Suprapubic skin (tissue), 4 donors: ENCODE measurements at regions not wholly inside any gene's neighbourhood (a gene's known extent, or its start where the extent isn't known, plus 50 kb on each side); places are given as distances from the start of the nearest gene placed in this dataset.

Experiments used
- DNase-seq, 2 donors: peaks; one replicate each; pipeline ENCODE4 v3.0.0-alpha.2; 2019; ENCODE audit warnings: low spot score in 2 of 2
- H3K27ac ChIP-seq: fragments of 200-600 bp; sonication (generic); one replicate; pipeline ENCODE4 v1.5.1; 2019
- H3K27me3 ChIP-seq: fragments of 200-600 bp; sonication (generic); one replicate; pipeline ENCODE4 v1.5.1; 2019
- H3K36me3 ChIP-seq: fragments of 200-600 bp; sonication (generic); one replicate; pipeline ENCODE4 v1.5.1; 2019
- H3K4me1 ChIP-seq: fragments of 200-600 bp; sonication (generic); one replicate; pipeline ENCODE4 v1.5.1; 2019
- H3K4me3 ChIP-seq: fragments of 200-600 bp; sonication (generic); one replicate; pipeline ENCODE4 v1.5.1; 2019; ENCODE audit warnings: mild to moderate bottlenecking
- H3K9me3 ChIP-seq: fragments of 200-600 bp; sonication (generic); one replicate; pipeline ENCODE4 v1.5.1; 2019
- EP300 ChIP-seq: sonication (generic); formaldehyde crosslinking; IDR thresholded peaks from one replicate; pipeline ENCODE4 v1.6.1; 2017; ENCODE audit warnings: antibody characterized with exemption
- POLR2A ChIP-seq, 2 donors: fragments of 450-650 bp; IDR thresholded peaks; one replicate each; pipeline ENCODE4 v1.6.1; 2017; ENCODE audit warnings: antibody characterized with exemption in 2 of 2, mild to moderate bottlenecking in 2 of 2, moderate library complexity in 2 of 2
- POLR2AphosphoS5 ChIP-seq, 3 donors: sonication (generic); formaldehyde crosslinking; IDR thresholded peaks; one replicate each; pipeline ENCODE4 v1.6.1; 2017; ENCODE audit warnings: antibody characterized with exemption in 3 of 3
- WGBS: methylation state at CpG from one replicate; pipeline ENCODE4 v1.1.5; 2018; 5-methylcytosine and 5-hydroxymethylcytosine counted together
- TF ChIP-seq, protein P1 (sequence below), 2 donors: fragments of 200-600 bp in 1 of 2; fragments of 450-650 bp in 1 of 2; sonication (generic) in 1 of 2; IDR thresholded peaks; one replicate each; pipeline ENCODE4 v1.5.1; 2016 to 2019; ENCODE audit warnings: antibody characterized with exemption in 2 of 2, mild to moderate bottlenecking in 1 of 2, moderate library complexity in 1 of 2

DNA sequence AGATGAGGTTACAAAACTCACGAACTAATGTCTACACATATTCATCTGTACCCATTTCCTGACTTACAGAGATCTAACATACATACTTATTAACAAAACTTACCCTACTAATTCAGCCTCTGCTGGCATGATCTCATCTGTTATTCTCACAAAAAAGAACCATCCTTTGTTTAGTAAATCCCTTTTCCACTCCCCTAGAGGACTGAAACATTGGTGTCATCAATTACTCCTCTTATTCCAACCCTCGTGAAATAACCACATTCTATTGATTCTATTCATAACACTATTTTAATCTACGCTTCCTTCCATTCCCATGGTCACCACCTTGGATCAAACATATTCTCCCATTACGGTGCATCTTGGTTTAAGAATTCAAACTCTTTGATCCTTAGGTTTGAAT, 505.9 kb downstream of the SI start:
- H3K27ac ChIP-seq: no peak overlapping the region
- H3K27me3 ChIP-seq: no peaks in the 10 kb centered on the region
- no peak overlapping the region for H3K4me3 ChIP-seq
- DNase-seq: no peak
- TF ChIP-seq POLR2A (IDR thresholded peaks at IDR 0.05) (no peak), EP300 (no peak), POLR2AphosphoS5 (IDR thresholded peaks at IDR 0.05) (no peak)
- TF ChIP-seq, protein P1, sequence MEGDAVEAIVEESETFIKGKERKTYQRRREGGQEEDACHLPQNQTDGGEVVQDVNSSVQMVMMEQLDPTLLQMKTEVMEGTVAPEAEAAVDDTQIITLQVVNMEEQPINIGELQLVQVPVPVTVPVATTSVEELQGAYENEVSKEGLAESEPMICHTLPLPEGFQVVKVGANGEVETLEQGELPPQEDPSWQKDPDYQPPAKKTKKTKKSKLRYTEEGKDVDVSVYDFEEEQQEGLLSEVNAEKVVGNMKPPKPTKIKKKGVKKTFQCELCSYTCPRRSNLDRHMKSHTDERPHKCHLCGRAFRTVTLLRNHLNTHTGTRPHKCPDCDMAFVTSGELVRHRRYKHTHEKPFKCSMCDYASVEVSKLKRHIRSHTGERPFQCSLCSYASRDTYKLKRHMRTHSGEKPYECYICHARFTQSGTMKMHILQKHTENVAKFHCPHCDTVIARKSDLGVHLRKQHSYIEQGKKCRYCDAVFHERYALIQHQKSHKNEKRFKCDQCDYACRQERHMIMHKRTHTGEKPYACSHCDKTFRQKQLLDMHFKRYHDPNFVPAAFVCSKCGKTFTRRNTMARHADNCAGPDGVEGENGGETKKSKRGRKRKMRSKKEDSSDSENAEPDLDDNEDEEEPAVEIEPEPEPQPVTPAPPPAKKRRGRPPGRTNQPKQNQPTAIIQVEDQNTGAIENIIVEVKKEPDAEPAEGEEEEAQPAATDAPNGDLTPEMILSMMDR (IDR thresholded peaks at IDR 0.05): no peak
- H3K4me1 ChIP-seq: no peaks in the 10 kb centered on the region
- 80% methylated on average over 4 of the region's 4 CpGs for WGBS
- no peaks in the 10 kb centered on the region for H3K36me3 ChIP-seq
- H3K9me3 ChIP-seq: no peaks in the 10 kb centered on the region

DNA sequence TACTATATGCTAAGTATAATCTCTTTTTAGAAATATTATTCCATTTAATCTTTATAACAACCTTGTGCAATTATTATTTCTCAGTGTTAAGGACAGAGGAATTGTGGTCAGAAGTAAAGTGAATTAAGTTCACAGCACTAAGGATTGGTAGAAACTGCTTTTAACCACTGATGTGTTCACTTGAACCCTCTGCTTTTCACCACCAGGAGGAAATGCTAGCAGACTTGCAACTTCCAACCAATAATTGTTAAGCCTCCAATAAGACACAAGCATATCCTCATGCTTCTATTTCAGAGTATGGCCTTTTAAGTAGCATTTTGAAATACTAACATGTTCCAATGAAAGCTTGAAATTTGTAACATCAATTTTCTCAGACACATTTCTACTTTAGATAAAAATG, 527.4 kb downstream of the SI start:
- Histone ChIP-seq H3K4me3 (no peak overlapping the region), H3K36me3 (no peaks in the 10 kb centered on the region), H3K4me1 (no peaks in the 10 kb centered on the region), H3K9me3 (no peaks in the 10 kb centered on the region), H3K27ac (no peak overlapping the region), H3K27me3 (no peaks in the 10 kb centered on the region)
- no peak for DNase-seq
- TF ChIP-seq, protein P1 (IDR thresholded peaks at IDR 0.05): no peak
- TF ChIP-seq POLR2AphosphoS5 (IDR thresholded peaks at IDR 0.05) (no peak), POLR2A (IDR thresholded peaks at IDR 0.05) (no peak), EP300 (no peak)

DNA sequence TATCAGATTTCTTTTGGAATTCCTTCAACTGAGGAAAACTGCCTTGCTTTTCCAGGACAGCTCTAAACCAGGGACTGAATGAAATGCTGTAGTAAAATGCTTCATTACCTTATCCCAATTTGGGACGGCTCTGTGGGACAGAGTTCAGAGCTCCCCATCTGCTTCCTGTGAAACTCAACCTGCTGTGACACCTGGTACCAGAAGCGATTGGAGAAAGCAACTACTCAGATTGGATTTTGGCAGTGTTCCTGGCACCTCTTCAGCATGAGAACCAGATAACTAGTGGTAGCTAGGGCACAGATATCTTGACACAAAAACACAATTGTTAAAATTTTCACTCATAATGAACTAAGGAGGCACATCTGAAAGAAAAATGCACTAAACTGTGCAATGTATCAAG, 539.1 kb downstream of the SI start:
- Histone ChIP-seq H3K9me3 (no peaks in the 10 kb centered on the region), H3K4me3 (no peak overlapping the region), H3K27me3 (no peaks in the 10 kb centered on the region), H3K27ac (no peak overlapping the region), H3K36me3 (no peaks in the 10 kb centered on the region), H3K4me1 (no peaks in the 10 kb centered on the region)
- WGBS: 76% methylated on average over 2 of the region's 2 CpGs
- no peak for DNase-seq
- TF ChIP-seq, protein P1 (IDR thresholded peaks at IDR 0.05): no peak
- TF ChIP-seq POLR2AphosphoS5 (IDR thresholded peaks at IDR 0.05) (no peak), EP300 (no peak), POLR2A (IDR thresholded peaks at IDR 0.05) (no peak)

DNA sequence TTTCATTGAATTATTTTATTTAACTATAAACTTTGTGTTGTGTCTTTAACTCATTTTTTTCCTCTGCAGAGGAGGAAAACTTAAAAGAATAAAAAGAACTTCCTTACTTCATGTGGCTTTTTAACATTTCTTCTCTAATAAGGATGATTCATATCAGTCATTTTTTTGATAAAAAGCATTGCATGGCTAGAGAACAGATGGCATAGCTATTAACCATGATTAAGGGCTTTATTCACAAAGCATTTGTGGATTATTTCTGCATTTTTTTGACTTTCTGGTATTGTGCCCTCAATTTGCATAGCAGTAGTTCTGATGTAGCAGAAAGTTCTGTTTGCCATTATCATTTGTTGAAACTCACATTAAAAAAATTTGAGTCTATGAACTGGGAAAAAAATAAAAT, 540.8 kb downstream of the SI start:
- TF ChIP-seq POLR2AphosphoS5 (IDR thresholded peaks at IDR 0.05) (no peak), EP300 (no peak), POLR2A (IDR thresholded peaks at IDR 0.05) (no peak)
- TF ChIP-seq, protein P1 (IDR thresholded peaks at IDR 0.05): no peak
- H3K27ac ChIP-seq: no peak overlapping the region
- no peak overlapping the region for H3K4me3 ChIP-seq
- H3K9me3 ChIP-seq: no peaks in the 10 kb centered on the region
- H3K4me1 ChIP-seq: no peaks in the 10 kb centered on the region
- H3K36me3 ChIP-seq: no peaks in the 10 kb centered on the region
- H3K27me3 ChIP-seq: no peaks in the 10 kb centered on the region
- no peak for DNase-seq

DNA sequence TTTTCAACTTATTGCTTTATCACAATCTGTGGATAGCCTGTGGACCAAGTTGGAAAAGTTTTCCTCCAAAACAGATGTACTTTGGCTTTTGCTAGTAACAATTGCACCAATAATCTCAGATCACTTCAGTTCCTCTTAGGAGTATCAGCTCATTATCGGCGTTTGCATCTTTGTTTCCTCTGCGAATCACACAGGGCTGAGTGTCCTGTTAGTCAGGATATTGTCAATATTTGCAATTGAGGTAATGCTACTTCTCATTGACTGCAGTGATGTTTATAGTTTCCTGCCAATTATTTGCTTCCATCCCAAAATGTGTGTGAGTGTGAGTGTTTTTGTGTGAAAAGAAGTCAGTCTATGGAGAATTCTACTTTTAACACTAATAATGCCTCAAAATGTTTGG, 545.0 kb downstream of the SI start:
- TF ChIP-seq POLR2A (IDR thresholded peaks at IDR 0.05): no peak
- TF ChIP-seq EP300: no peak
- no peak for TF ChIP-seq POLR2AphosphoS5 (IDR thresholded peaks at IDR 0.05)
- TF ChIP-seq, protein P1 (IDR thresholded peaks at IDR 0.05): no peak
- no peak overlapping the region for H3K27ac ChIP-seq
- no peaks in the 10 kb centered on the region for H3K27me3 ChIP-seq
- H3K4me3 ChIP-seq: no peak overlapping the region
- no peak for DNase-seq
- WGBS: 88% methylated on average over 3 of the region's 3 CpGs
- H3K36me3 ChIP-seq: no peaks in the 10 kb centered on the region
- no peaks in the 10 kb centered on the region for H3K4me1 ChIP-seq
- H3K9me3 ChIP-seq: no peaks in the 10 kb centered on the region
